Stimulated activated naive B cell treated with anti-CD40 and anti-IgM and Interleukin-4, amounts not matched to agents 10 μg/mL and 1 μg/mL and 100 μg/mL, for 72 hours (primary cell): ENCODE measurements at regions not wholly inside any gene's neighbourhood (a gene's known extent, or its start where the extent isn't known, plus 50 kb on each side); places are given as distances from the start of the nearest gene placed in this dataset.

ENCODE experiments used
- ATAC-seq, 2 donors: fragments of 150-1000 bp; cut with Tn5 transposase; replicated peaks; 2 replicates each; pipeline ENCODE4 v1.10.0; 2021; ENCODE audit warnings: moderate library complexity in 1 of 2
- DNase-seq: peaks from one replicate; pipeline ENCODE4 v3.0.0; 2021
- H3K27ac Mint-ChIP-seq: one replicate; pipeline ENCODE4 v1.8.0; 2022; ENCODE audit warnings: mild to moderate bottlenecking, mixed read lengths
- H3K27me3 Mint-ChIP-seq, 2 donors: one replicate each; pipeline ENCODE4 v1.8.0; 2022; ENCODE audit warnings: mixed read lengths in 2 of 2
- H3K36me3 Mint-ChIP-seq, 2 donors: one replicate each; pipeline ENCODE4 v1.8.0; 2022; ENCODE audit warnings: mixed read lengths in 2 of 2, mild to moderate bottlenecking in 1 of 2
- H3K4me1 Mint-ChIP-seq, 2 donors: one replicate each; pipeline ENCODE4 v1.8.0; 2022; ENCODE audit warnings: mixed read lengths in 2 of 2, mild to moderate bottlenecking in 1 of 2
- H3K4me3 Mint-ChIP-seq, 2 donors: one replicate each; pipeline ENCODE4 v1.8.0; 2022; ENCODE audit warnings: mild to moderate bottlenecking in 2 of 2, mixed read lengths in 2 of 2, moderate library complexity in 1 of 2
- H3K9me3 Mint-ChIP-seq, 2 donors: one replicate each; pipeline ENCODE4 v1.8.0; 2022; ENCODE audit warnings: mixed read lengths in 2 of 2, mild to moderate bottlenecking in 1 of 2

DNA sequence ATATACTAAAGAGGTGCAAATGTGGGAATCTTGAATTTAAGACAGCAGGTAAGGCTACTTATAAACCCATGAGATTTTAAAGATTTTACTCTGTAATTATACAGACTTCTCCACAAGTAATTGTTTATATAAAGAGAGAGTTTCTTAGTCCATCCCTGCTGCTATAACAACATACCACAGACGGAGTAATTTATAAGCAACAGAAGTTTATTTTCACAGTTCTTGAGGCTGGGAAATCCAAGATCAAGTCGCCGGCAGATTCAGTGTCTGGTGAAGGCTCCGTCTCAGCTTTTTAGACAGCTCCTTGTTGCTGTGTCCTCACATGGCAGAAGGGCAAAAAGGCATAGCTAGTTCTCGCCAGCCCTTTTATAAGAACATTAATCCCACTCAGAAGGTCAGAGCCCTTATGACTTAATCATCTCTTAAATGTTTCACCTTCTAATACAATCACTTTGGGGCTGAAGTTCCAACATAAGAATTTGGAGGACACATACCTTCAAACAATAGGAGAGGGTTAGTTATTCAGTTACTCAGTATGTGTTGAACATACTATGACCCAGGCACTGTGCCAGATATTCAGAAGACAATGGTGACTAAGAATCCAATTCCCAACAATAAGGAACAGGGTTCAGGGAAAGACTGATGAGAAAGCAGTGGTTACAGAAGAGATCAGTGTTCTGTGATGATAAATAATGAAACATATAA, 466.0 kb downstream of the RIT2 start:
- Mint-ChIP-seq H3K27ac (no peak overlapping the region), H3K36me3 (no peaks in the 10 kb centered on the region), H3K4me1 (no peaks in the 10 kb centered on the region), H3K9me3 (peaks cover 7% of the 10 kb centered on the region in 2 donors), H3K27me3 (no peaks in the 10 kb centered on the region), H3K4me3 (no peak overlapping the region)
- ATAC-seq (no peak), DNase-seq (no peak)

DNA sequence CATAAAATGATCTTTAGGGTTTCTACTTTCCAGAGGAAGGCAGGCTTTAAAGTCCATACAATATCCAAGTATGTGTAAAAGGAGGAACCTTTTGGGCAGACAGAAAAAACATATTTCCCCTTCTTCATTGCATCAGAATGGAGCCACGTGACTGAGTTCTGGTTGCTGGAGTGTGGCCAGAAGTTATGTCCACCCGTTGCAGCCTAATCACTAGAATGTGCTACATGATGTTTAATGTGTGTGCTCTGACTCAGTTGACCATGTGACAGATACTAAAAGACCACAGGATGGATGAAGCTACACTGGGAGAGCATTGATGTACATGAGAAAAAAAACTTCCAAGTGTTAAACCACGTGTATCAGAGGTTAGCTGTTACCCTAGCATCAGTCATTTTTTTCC, 460.9 kb downstream of the RIT2 start:
- H3K4me1 Mint-ChIP-seq: no peaks in the 10 kb centered on the region
- ATAC-seq (no peak), DNase-seq (no peak)

GRCh38 chr18:42657551-42657950, 457.9 kb downstream of the RIT2 start:
- Mint-ChIP-seq H3K36me3 (no peaks in the 10 kb centered on the region), H3K27ac (no peak overlapping the region), H3K4me1 (no peaks in the 10 kb centered on the region), H3K4me3 (no peak overlapping the region), H3K27me3 (no peaks in the 10 kb centered on the region), H3K9me3 (peaks cover 0 to 6% of the 10 kb centered on the region in 2 donors)
- DNase-seq: no peak
- ATAC-seq: no peak

More for the DNA sequence above, 460.9 kb downstream of the RIT2 start:
- Mint-ChIP-seq H3K4me3 (no peak overlapping the region), H3K9me3 (peaks cover 7 to 9% of the 10 kb centered on the region in 2 donors), H3K27me3 (no peaks in the 10 kb centered on the region), H3K27ac (no peak overlapping the region), H3K36me3 (no peaks in the 10 kb centered on the region)

- no peaks in the 10 kb centered on the region for H3K27me3 Mint-ChIP-seq
- DNase-seq (no peak), ATAC-seq (no peak)
- no peaks in the 10 kb centered on the region for H3K4me1 Mint-ChIP-seq
- H3K9me3 Mint-ChIP-seq: peaks cover 0 to 6% of the 10 kb centered on the region in 2 donors
- H3K27ac Mint-ChIP-seq: no peak overlapping the region
- H3K4me3 Mint-ChIP-seq: no peak overlapping the region
- H3K36me3 Mint-ChIP-seq: no peaks in the 10 kb centered on the region
Observed at GRCh38 chr18:42658171-42658570, 457.3 kb downstream of the RIT2 start.

GRCh38 chr18:42659187-42659586, 456.3 kb downstream of the RIT2 start:
- no peaks in the 10 kb centered on the region for H3K27me3 Mint-ChIP-seq
- ATAC-seq (no peak), DNase-seq (no peak)
- no peaks in the 10 kb centered on the region for H3K36me3 Mint-ChIP-seq
- no peaks in the 10 kb centered on the region for H3K4me1 Mint-ChIP-seq
- H3K4me3 Mint-ChIP-seq: no peak overlapping the region
- no peak overlapping the region for H3K27ac Mint-ChIP-seq
- peaks cover 0 to 4% of the 10 kb centered on the region in 2 donors for H3K9me3 Mint-ChIP-seq

- DNase-seq (no peak), ATAC-seq (no peak)
- Mint-ChIP-seq H3K36me3 (no peaks in the 10 kb centered on the region), H3K27ac (no peak overlapping the region), H3K4me3 (no peak overlapping the region), H3K27me3 (no peaks in the 10 kb centered on the region), H3K4me1 (no peaks in the 10 kb centered on the region), H3K9me3 (peaks cover 0 to 2% of the 10 kb centered on the region in 2 donors)
Observed at GRCh38 chr18:42670860-42671259, 444.6 kb downstream of the RIT2 start.

- H3K27me3 Mint-ChIP-seq: no peaks in the 10 kb centered on the region
Observed at GRCh38 chr18:42675810-42676209, 439.7 kb downstream of the RIT2 start.

DNA sequence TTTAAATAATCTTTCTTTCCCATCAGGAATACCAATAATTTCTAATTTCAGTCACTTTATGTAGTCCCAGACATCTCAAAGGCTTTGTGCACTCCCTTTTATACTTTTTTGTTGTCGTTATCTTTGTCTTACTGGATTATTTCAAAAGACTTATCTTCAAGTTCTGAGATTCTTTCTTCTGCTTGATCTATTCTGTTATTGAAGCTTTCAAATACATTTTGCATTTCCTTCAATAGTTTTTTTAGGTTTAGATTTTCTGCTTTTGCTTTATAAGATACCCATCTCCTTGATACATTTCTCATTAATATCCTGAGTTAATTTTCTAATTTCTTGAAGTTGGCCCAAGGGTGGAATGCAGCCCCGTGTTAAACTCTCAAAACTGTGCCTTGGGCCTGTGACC, 432.4 kb downstream of the RIT2 start:
- Mint-ChIP-seq H3K4me3 (no peak overlapping the region), H3K9me3 (peaks cover 8 to 12% of the 10 kb centered on the region in 2 donors), H3K36me3 (no peaks in the 10 kb centered on the region), H3K4me1 (no peaks in the 10 kb centered on the region), H3K27me3 (no peaks in the 10 kb centered on the region), H3K27ac (no peak overlapping the region)
- no peak for DNase-seq
- no peak for ATAC-seq

More at GRCh38 chr18:42675810-42676209, 439.7 kb downstream of the RIT2 start:
- Mint-ChIP-seq H3K4me1 (no peaks in the 10 kb centered on the region), H3K4me3 (no peak overlapping the region), H3K9me3 (peaks cover 0 to 2% of the 10 kb centered on the region in 2 donors), H3K27ac (no peak overlapping the region), H3K36me3 (no peaks in the 10 kb centered on the region)
- ATAC-seq: no peak
- no peak for DNase-seq

- no peak for DNase-seq
- no peak overlapping the region for H3K27ac Mint-ChIP-seq
Observed at GRCh38 chr18:42689310-42689709, 426.2 kb downstream of the RIT2 start.

More at GRCh38 chr18:42689310-42689709, 426.2 kb downstream of the RIT2 start:
- H3K9me3 Mint-ChIP-seq: peaks cover 3 to 5% of the 10 kb centered on the region in 2 donors
- no peaks in the 10 kb centered on the region for H3K4me1 Mint-ChIP-seq
- H3K36me3 Mint-ChIP-seq: no peaks in the 10 kb centered on the region
- no peaks in the 10 kb centered on the region for H3K27me3 Mint-ChIP-seq
- no peak for ATAC-seq
- H3K4me3 Mint-ChIP-seq: no peak overlapping the region
